HG02870 (cell line): ENCODE measurements at regions not wholly inside any gene's neighbourhood (a gene's known extent, or its start where the extent isn't known, plus 50 kb on each side); places are given as distances from the start of the nearest gene placed in this dataset.

ENCODE experiments used
- ATAC-seq: cut with Tn5 transposase; IDR thresholded peaks from one replicate; pipeline ENCODE4 v1.9.1; 2021; ENCODE audit warnings: mild to moderate bottlenecking, moderate library complexity; ENCODE audit not compliant: unreplicated experiment

GRCh38 chr2:129881786-129882396, 97.6 kb upstream of the RAB6C start:
- ATAC-seq, result no peak

DNA sequence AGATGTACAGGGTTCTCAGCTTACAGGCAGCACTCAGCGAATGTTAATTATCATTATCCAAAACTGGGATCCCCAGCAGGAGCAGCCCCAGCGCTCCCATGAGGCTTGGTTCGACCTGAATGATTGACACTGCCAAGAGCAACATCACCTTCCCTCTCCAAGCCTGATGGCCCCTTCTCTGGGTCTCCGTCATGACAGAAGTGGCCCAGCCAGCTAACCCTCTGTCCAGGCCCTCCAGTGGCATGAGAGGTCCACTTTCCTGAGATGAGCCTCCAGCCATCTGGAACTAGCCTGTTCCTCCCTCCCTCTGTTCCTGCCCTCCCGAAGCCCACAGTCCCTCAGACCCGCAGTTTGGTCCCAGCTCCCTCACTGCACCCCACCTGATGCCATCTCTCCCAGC, 97.0 kb upstream of the RAB6C start:
- no peak for ATAC-seq

DNA sequence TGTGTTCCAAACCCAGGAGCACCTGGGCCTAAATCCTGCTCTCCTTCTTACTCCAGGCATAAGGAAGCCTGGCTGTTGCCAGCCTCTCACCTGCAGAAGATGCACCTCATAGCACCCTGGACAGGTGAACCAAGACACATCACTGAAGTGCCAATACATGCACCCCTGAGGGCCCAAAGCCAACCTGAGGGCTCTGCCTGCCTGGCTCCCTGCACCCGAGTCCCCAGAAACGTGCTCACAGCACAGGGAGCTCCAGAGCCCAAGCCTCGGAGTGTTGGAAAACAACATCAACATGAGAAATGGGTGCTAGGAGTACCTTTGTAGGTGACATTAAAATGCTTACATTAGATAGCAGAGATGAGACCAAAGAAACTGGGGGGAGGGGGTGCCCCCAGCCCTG, 96.3 kb upstream of the RAB6C start:
- no peak for ATAC-seq

DNA sequence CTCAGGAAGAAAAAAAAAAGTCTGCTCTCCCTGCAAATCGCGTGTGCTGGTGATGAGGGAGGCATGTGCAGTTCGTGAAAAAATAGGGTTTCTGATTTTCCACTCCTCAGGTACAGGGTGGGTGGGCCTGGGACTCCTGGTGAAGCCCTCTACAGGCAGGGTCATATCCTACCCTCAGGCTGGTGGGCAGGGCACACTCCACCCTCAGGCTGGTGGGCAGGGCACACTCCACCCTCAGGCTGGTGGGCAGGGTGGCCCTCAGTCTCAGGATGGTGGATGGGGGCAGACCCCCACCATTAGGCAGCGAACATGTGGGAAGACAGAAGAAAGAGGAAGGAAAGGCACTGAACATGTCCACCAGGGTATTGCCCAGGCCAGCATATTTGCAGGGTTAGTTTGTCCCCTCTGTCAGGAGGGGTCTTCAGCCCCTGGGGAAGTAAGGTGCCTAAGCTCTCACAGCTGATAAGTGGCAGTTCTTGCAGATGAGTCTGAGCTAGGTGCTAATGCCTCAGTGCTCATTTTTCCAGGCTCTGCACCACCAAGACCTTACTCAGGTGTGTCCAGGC, 95.2 kb upstream of the RAB6C start:
- no peak for ATAC-seq

DNA sequence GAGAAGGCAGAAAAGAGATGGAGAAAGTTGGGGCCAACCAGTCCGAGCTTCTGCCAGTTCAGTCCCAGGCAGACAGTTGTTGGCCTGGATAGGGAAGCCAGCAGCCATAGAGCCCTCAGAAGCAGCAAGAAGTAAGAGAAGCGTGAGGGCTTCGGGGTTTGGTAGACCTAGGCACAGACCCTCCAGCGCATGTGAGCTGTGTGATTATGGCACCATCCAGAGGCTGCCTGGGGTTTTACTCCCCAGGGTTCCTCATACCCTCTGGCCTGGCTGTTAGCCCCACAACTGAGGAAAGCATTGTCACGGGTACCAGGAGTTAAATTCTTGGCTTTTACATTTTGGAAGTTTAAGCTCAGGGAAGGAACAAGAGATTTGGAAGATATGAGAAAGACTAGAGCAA, 93.7 kb upstream of the RAB6C start:
- ATAC-seq, result no peak

GRCh38 chr2:129887688-129888266, 91.7 kb upstream of the RAB6C start:
- ATAC-seq, result no peak

- ATAC-seq, result no peak
Observed at GRCh38 chr2:129888461-129888860, 91.0 kb upstream of the RAB6C start.

- ATAC-seq, result no peak
Observed at GRCh38 chr2:129888896-129889295, 90.6 kb upstream of the RAB6C start.

DNA sequence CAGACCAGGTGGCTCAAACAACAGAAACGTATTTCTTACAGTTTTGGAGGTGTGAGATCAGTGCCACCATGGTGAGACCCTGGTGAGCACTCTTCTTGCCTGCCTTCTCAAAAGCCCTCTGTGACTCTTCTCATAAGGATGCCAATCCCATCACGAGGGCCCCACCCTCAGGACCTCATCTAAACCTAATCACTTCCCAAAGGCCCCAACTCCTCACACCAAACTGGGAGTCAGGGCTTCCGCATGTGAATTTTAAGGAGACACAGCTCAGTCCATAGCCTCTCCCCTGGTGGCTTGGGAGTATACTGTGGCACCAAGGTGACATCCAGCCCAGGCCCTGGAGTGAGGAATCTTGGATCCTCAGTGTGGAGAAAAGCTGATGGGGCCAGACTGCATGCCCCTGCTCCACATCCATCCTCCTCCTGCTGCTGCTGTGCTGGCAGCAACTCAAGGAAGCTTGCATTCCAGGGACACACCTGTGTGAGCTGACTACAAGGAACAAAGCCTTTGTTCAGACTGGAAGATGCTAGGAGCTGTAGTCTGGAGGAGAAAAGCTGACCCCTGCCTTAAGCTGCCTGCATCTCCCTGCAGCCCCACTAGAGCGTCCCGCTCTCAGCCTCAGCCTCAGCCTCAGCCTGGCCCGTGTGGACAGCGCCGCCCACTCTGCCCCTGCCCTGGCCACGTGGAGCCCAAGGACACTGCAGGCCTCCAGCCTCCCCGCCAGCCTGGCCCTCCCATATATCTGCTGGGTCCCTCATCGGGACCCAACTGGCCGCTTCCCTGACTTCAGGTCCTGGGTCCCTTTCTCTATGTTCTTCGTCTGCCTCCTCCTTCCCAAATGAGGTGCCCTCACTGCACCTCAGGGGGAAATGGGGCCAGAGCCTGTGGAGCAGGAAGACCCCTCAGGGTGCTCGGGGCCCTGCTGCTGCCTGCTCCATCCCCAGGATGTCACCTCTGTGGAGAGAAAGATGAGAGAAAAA, 87.8 kb upstream of the RAB6C start:
- no peak for ATAC-seq

GRCh38 chr2:129892360-129892759, 87.1 kb upstream of the RAB6C start:
- ATAC-seq, result no peak

DNA sequence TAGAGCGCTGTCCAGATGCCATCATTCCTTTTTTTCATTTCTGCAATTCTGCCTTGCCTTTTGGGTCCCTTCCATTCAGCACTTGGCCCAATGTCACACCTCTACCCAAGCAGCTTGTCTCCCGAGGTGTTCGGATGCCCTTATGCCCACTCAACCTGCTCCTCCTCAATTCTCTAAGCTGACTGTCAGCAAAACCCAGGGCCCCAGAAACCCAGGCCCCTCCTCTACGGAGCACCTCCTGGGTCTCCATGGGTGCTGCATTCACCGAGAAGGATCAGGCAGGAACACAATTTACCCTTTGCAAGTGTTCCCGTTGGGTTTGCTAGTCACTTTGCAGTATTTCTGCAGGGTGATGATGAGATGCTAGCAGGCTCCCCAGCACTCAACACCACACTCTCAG, 86.7 kb upstream of the RAB6C start:
- ATAC-seq, result no peak

GRCh38 chr2:129893244-129893643, 86.2 kb upstream of the RAB6C start:
- no peak for ATAC-seq

- no peak for ATAC-seq
Observed at GRCh38 chr2:129894616-129895015, 84.8 kb upstream of the RAB6C start.

- ATAC-seq, result no peak
Observed at GRCh38 chr2:129895061-129895460, 84.4 kb upstream of the RAB6C start.

DNA sequence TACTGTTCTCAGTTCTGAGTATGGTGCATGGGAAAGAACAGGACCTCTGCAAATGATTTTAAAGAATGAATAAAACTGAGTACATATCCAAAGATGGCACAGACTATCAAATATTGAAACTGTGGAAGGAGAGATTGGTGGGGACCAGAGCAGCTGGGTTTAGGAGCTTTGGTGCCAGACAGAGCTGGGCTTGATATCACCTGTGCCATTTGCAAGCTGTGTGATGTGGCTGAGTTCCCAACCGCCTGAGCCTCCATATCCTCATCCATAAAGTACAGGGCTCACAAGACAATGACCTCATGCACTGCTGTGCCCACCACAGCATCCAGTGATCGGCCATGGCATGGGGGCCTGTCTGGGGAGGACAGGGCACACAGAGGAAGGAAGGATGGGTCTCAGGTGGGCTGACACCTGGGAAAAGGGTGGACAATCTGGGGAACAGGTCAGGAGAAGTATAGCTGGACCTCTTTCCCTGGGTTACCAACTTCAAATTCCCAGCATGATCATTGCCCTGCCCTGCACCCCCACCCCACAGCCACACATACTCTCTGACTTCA, 83.9 kb upstream of the RAB6C start:
- ATAC-seq, result no peak

DNA sequence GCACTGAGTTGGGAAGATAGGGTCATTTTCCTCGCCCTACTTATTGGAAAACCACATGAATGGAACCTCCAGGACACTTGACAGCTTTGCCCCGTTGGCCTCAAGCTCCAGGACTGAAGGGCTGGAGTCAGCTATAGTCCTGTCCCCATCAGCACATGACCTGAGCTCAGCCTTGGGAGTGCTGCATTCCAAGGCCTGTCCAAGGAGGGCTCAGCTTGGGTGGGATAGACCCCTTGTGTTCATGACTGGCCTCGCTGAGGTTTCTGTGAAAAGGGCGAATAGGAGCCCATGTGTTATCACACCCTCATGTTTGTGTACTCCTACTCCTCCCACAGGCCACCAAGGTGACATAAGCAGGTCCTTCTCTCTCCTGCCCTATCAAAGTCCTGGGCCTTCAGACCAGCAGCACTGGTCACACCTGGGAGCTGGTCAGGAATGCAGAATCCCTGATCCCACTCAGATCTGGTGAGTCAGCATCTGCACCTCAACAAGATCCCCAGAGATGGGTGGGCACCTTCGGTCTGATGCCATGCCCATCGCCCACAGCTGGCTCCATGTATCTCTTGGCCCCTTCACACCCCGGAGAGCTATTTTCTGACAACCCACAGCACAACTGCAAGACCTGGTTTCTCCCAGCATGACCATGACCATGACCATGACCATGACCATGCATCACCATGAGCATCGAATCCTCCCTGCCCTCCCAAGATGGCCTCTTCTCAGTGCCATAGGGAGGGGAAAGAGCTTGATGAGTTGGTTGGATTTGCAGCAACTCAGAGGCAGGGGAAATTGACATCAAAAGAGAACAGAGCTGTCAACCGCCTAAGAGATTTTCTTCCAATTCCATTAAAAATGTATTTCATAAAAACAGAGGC, 83.0 kb upstream of the RAB6C start:
- ATAC-seq, result no peak

DNA sequence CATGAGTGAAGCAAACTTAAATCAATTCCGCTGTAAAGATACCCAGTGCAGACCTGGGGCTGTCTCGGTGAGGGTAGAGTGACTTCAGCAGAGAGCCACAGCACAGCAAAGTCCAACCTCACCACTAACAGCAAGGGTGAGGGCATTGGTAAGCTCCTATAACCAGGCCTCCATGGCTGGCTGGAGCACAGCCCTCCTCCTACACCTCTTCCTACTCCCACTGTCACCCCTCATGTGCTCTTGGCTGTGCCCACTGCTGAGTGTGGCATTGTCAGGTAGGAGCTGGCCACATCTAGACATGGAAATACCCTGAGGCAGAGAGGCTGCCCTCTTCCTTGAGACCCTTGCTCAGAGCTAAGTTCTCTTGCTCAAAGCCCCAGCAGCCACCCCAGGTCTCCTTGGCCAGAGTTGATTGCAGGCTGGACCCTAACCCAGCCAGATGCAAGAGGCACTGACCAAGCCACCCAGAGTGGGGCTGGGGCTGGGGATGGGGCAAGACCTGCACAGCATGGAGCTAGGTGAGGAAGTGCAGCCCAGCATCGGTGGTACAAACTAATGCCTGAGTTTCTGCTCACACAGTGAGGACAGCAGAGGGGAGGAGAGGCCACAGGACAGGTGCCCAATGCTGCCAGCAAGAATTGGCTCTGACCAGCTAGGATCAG, 77.6 kb upstream of the RAB6C start:
- ATAC-seq, result no peak

DNA sequence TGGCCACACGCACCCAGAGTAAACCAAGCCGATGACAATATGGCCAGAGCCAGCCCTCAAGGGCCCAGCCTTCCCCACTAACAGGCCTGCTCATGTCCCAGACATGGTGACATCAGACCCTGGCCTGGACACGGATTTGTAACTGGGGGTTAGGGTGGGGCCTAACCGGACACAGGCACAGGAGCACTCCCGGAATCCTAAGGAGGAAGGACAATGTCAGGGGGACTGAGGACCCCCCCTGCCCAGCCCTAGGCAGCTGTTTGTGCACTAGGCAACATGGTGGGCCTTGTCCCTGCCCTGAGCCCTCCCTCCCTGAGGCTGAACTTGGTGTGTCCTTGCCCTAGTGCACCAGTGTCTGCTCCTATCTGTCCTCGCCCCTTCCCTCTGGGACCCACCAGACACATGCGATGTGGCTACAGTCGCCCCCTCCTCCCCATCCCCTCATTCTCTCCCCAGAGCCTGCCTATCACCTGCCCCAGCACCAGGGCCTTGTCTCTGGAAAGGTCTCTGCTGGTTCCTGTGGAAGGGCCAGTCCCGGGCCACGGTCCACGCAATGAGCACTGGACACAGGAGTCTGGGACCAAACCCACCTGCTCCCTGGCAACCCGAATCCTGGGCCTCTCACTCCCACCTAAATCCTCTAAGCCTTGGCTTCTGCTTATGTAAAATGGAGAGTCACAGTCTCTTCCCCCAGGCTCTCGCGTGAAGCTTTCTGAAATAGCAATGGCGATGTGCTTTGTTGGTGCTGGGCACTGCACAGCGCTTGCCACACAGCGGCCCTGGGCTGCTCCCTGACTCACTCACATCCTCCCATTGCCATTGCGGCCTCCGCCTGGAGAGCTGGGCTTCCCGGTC, 76.5 kb upstream of the RAB6C start:
- no peak for ATAC-seq
